ENCODE measurements at regions not wholly inside any gene's neighbourhood (a gene's known extent, or its start where the extent isn't known, plus 50 kb on each side); places are given as distances from the start of the nearest gene placed in this dataset.
"Not testable (repeated sequence)": the region's sequence is repeated elsewhere in the genome, so short reads cannot be mapped to it uniquely, and the experiment has no call there.

GRCh38 chr9:25353783-25354182, 324.5 kb downstream of the TUSC1 start:
- H3K27me3 Mint-ChIP-seq = no peaks in the 10 kb centered on the region
- H3K36me3 ChIP-seq (ENCODE audit: control insufficient read depth, insufficient read depth, low read length) = no peaks in the 10 kb centered on the region
- peaks cover 2 to 16% of the 10 kb centered on the region in 2 experiments for H3K9me3 ChIP-seq (ENCODE audit: control insufficient read depth in 2 of 2, low read length in 2 of 2)
- H3K36me3 Mint-ChIP-seq = no peaks in the 10 kb centered on the region
- DNase-seq (no peak), ATAC-seq (ENCODE audit: low read depth in 2 of 2) (no peak)
- H3K27ac ChIP-seq (ENCODE audit: insufficient read depth, low read length, poor library complexity, severe bottlenecking) = no peak overlapping the region
- H3K27me3 ChIP-seq (ENCODE audit: control insufficient read depth, insufficient read depth, low read length) = no peaks in the 10 kb centered on the region
- peaks cover 0 to 4% (median under 1%) of the 10 kb centered on the region in 4 donors for H3K4me1 Mint-ChIP-seq
- no peak overlapping the region for H3K4me3 ChIP-seq (ENCODE audit: low read depth, low read length)
- H3K9me3 Mint-ChIP-seq = peaks cover 1 to 30% (median 8%) of the 10 kb centered on the region in 7 donors
- H3K27ac Mint-ChIP-seq = no peak overlapping the region
- H3K4me1 ChIP-seq (ENCODE audit: control insufficient read depth, insufficient read depth, low read length, poor library complexity, severe bottlenecking) = no peaks in the 10 kb centered on the region
- no peak overlapping the region for H3K4me3 Mint-ChIP-seq

GRCh38 chr9:25350011-25350410, 328.2 kb downstream of the TUSC1 start:
- no peaks in the 10 kb centered on the region for H3K4me1 Mint-ChIP-seq
- H3K27me3 ChIP-seq (ENCODE audit: control insufficient read depth, insufficient read depth, low read length) = no peaks in the 10 kb centered on the region
- H3K27ac ChIP-seq (ENCODE audit: insufficient read depth, low read length, poor library complexity, severe bottlenecking) = no peak overlapping the region
- H3K27ac Mint-ChIP-seq = no peak overlapping the region
- no peak overlapping the region for H3K4me3 ChIP-seq (ENCODE audit: low read depth, low read length)
- no peaks in the 10 kb centered on the region for H3K36me3 ChIP-seq (ENCODE audit: control insufficient read depth, insufficient read depth, low read length)
- no peaks in the 10 kb centered on the region for H3K4me1 ChIP-seq (ENCODE audit: control insufficient read depth, insufficient read depth, low read length, poor library complexity, severe bottlenecking)
- no peak for DNase-seq
- peaks cover 0 to 2% of the 10 kb centered on the region in 2 experiments for H3K9me3 ChIP-seq (ENCODE audit: control insufficient read depth in 2 of 2, low read length in 2 of 2)
- peaks cover 0 to 9% (median 1%) of the 10 kb centered on the region in 7 donors for H3K9me3 Mint-ChIP-seq
- no peak overlapping the region for H3K4me3 Mint-ChIP-seq
- H3K27me3 Mint-ChIP-seq = no peaks in the 10 kb centered on the region
- no peaks in the 10 kb centered on the region for H3K36me3 Mint-ChIP-seq
- no peak for ATAC-seq (ENCODE audit: low read depth in 2 of 2)

GRCh38 chr9:25322142-25322541, 356.1 kb downstream of the TUSC1 start:
- Histone ChIP-seq H3K4me1 (ENCODE audit: control insufficient read depth, insufficient read depth, low read length, poor library complexity, severe bottlenecking) (no peaks in the 10 kb centered on the region), H3K27me3 (ENCODE audit: control insufficient read depth, insufficient read depth, low read length) (no peaks in the 10 kb centered on the region), H3K27ac (ENCODE audit: insufficient read depth, low read length, poor library complexity, severe bottlenecking) (no peak overlapping the region), H3K4me3 (ENCODE audit: low read depth, low read length) (no peak overlapping the region), H3K9me3 (ENCODE audit: control insufficient read depth in 2 of 2, low read length in 2 of 2) (no peaks in the 10 kb centered on the region), H3K36me3 (ENCODE audit: control insufficient read depth, insufficient read depth, low read length) (no peaks in the 10 kb centered on the region)
- DNase-seq (no peak), ATAC-seq (ENCODE audit: low read depth in 2 of 2) (no peak)
- H3K4me3 Mint-ChIP-seq = no peak overlapping the region
- no peaks in the 10 kb centered on the region for H3K27me3 Mint-ChIP-seq
- peaks cover 1 to 14% (median 7%) of the 10 kb centered on the region in 7 donors for H3K9me3 Mint-ChIP-seq
- no peaks in the 10 kb centered on the region for H3K36me3 Mint-ChIP-seq
- no peak overlapping the region for H3K27ac Mint-ChIP-seq
- H3K4me1 Mint-ChIP-seq = no peaks in the 10 kb centered on the region

- no peak for ATAC-seq (ENCODE audit: low read depth in 2 of 2)
- no peaks in the 10 kb centered on the region for H3K4me1 Mint-ChIP-seq
- no peak for DNase-seq
- no peak overlapping the region for H3K4me3 ChIP-seq (ENCODE audit: low read depth, low read length)
- H3K4me1 ChIP-seq (ENCODE audit: control insufficient read depth, insufficient read depth, low read length, poor library complexity, severe bottlenecking) = no peaks in the 10 kb centered on the region
- H3K4me3 Mint-ChIP-seq = no peak overlapping the region
- H3K27ac ChIP-seq (ENCODE audit: insufficient read depth, low read length, poor library complexity, severe bottlenecking) = no peak overlapping the region
- H3K9me3 Mint-ChIP-seq = peaks cover 2 to 19% (median 5%) of the 10 kb centered on the region in 7 donors
- no peaks in the 10 kb centered on the region for H3K36me3 Mint-ChIP-seq
- no peaks in the 10 kb centered on the region for H3K27me3 ChIP-seq (ENCODE audit: control insufficient read depth, insufficient read depth, low read length)
- H3K27ac Mint-ChIP-seq = no peak overlapping the region
- no peaks in the 10 kb centered on the region for H3K27me3 Mint-ChIP-seq
- no peaks in the 10 kb centered on the region for H3K36me3 ChIP-seq (ENCODE audit: control insufficient read depth, insufficient read depth, low read length)
- peaks cover 0 to 2% of the 10 kb centered on the region in 2 experiments for H3K9me3 ChIP-seq (ENCODE audit: control insufficient read depth in 2 of 2, low read length in 2 of 2)
These were observed 367.3 kb downstream of the TUSC1 start for GRCh38 chr9:25310961-25311360.

- Histone ChIP-seq H3K27ac (ENCODE audit: insufficient read depth, low read length, poor library complexity, severe bottlenecking) (no peak overlapping the region), H3K4me1 (ENCODE audit: control insufficient read depth, insufficient read depth, low read length, poor library complexity, severe bottlenecking) (no peaks in the 10 kb centered on the region), H3K4me3 (ENCODE audit: low read depth, low read length) (no peak overlapping the region), H3K27me3 (ENCODE audit: control insufficient read depth, insufficient read depth, low read length) (no peaks in the 10 kb centered on the region), H3K9me3 (ENCODE audit: control insufficient read depth in 2 of 2, low read length in 2 of 2) (no peaks in the 10 kb centered on the region), H3K36me3 (ENCODE audit: control insufficient read depth, insufficient read depth, low read length) (no peaks in the 10 kb centered on the region)
- Mint-ChIP-seq H3K27ac (no peak overlapping the region), H3K27me3 (no peaks in the 10 kb centered on the region), H3K4me1 (no peaks in the 10 kb centered on the region), H3K9me3 (peaks cover 2 to 19% (median 5%) of the 10 kb centered on the region in 7 donors), H3K4me3 (no peak overlapping the region), H3K36me3 (no peaks in the 10 kb centered on the region)
- DNase-seq (no peak), ATAC-seq (ENCODE audit: low read depth in 2 of 2) (no peak)
These were observed 369.7 kb downstream of the TUSC1 start for GRCh38 chr9:25308549-25308948.

GRCh38 chr9:25302601-25303000, 375.6 kb downstream of the TUSC1 start:
- no peaks in the 10 kb centered on the region for H3K4me1 Mint-ChIP-seq
- no peak overlapping the region for H3K4me3 ChIP-seq (ENCODE audit: low read depth, low read length)
- peaks cover 2 to 17% (median 8%) of the 10 kb centered on the region in 7 donors for H3K9me3 Mint-ChIP-seq
- no peak overlapping the region for H3K27ac Mint-ChIP-seq
- H3K9me3 ChIP-seq (ENCODE audit: control insufficient read depth in 2 of 2, low read length in 2 of 2) = peaks cover 0 to 6% of the 10 kb centered on the region in 2 experiments
- no peaks in the 10 kb centered on the region for H3K36me3 ChIP-seq (ENCODE audit: control insufficient read depth, insufficient read depth, low read length)
- H3K27me3 Mint-ChIP-seq = no peaks in the 10 kb centered on the region
- DNase-seq (no peak), ATAC-seq (ENCODE audit: low read depth in 2 of 2) (no peak)
- no peak overlapping the region for H3K27ac ChIP-seq (ENCODE audit: insufficient read depth, low read length, poor library complexity, severe bottlenecking)
- H3K36me3 Mint-ChIP-seq = no peaks in the 10 kb centered on the region
- H3K27me3 ChIP-seq (ENCODE audit: control insufficient read depth, insufficient read depth, low read length) = no peaks in the 10 kb centered on the region
- no peak overlapping the region for H3K4me3 Mint-ChIP-seq
- no peaks in the 10 kb centered on the region for H3K4me1 ChIP-seq (ENCODE audit: control insufficient read depth, insufficient read depth, low read length, poor library complexity, severe bottlenecking)

GRCh38 chr9:25288195-25288594, 390.0 kb downstream of the TUSC1 start:
- H3K27me3 Mint-ChIP-seq; ATAC-seq (ENCODE audit: low read depth in 2 of 2): not testable (repeated sequence)

GRCh38 chr9:25284365-25284764, 393.9 kb downstream of the TUSC1 start:
- no peak for DNase-seq
- no peak overlapping the region for H3K27ac Mint-ChIP-seq
- no peaks in the 10 kb centered on the region for H3K36me3 Mint-ChIP-seq
- Histone ChIP-seq H3K27ac (ENCODE audit: insufficient read depth, low read length, poor library complexity, severe bottlenecking) (no peak overlapping the region), H3K4me3 (ENCODE audit: low read depth, low read length) (no peak overlapping the region), H3K4me1 (ENCODE audit: control insufficient read depth, insufficient read depth, low read length, poor library complexity, severe bottlenecking) (no peaks in the 10 kb centered on the region), H3K36me3 (ENCODE audit: control insufficient read depth, insufficient read depth, low read length) (no peaks in the 10 kb centered on the region), H3K9me3 (ENCODE audit: control insufficient read depth in 2 of 2, low read length in 2 of 2) (no peaks in the 10 kb centered on the region), H3K27me3 (ENCODE audit: control insufficient read depth, insufficient read depth, low read length) (no peaks in the 10 kb centered on the region)
- H3K9me3 Mint-ChIP-seq = peaks cover 0 to 28% (median 10%) of the 10 kb centered on the region in 7 donors
- ATAC-seq (ENCODE audit: low read depth in 2 of 2) = no peak
- no peaks in the 10 kb centered on the region for H3K27me3 Mint-ChIP-seq
- no peak overlapping the region for H3K4me3 Mint-ChIP-seq
- H3K4me1 Mint-ChIP-seq = no peaks in the 10 kb centered on the region

More at GRCh38 chr9:25288195-25288594, 390.0 kb downstream of the TUSC1 start:
- H3K36me3 Mint-ChIP-seq; H3K4me1 Mint-ChIP-seq; H3K4me3 Mint-ChIP-seq; H3K27me3 ChIP-seq (ENCODE audit: control insufficient read depth, insufficient read depth, low read length); H3K27ac Mint-ChIP-seq; H3K4me3 ChIP-seq (ENCODE audit: low read depth, low read length); DNase-seq; H3K4me1 ChIP-seq (ENCODE audit: control insufficient read depth, insufficient read depth, low read length, poor library complexity, severe bottlenecking); H3K9me3 ChIP-seq (ENCODE audit: control insufficient read depth in 2 of 2, low read length in 2 of 2); H3K36me3 ChIP-seq (ENCODE audit: control insufficient read depth, insufficient read depth, low read length); H3K27ac ChIP-seq (ENCODE audit: insufficient read depth, low read length, poor library complexity, severe bottlenecking): not testable (repeated sequence)
- H3K9me3 Mint-ChIP-seq = peaks cover 0 to 23% (median 5%) of the 10 kb centered on the region in 7 donors
